GM12891 (cell line): ENCODE measurements at regions not wholly inside any gene's neighbourhood (a gene's known extent, or its start where the extent isn't known, plus 50 kb on each side); places are given as distances from the start of the nearest gene placed in this dataset.

ENCODE experiments used
- PAX5 ChIP-seq: IDR thresholded peaks from 2 replicates; pipeline ENCODE4 v1.6.1; 2011; ENCODE audit warnings: low read length, moderate library complexity, mild to moderate bottlenecking; ENCODE audit not compliant: insufficient read depth, severe bottlenecking
- POLR2A ChIP-seq: IDR thresholded peaks from 2 replicates; pipeline ENCODE4 v1.6.1; 2011; ENCODE audit warnings: low read depth, low read length, control low read depth
- POLR2AphosphoS5 ChIP-seq: IDR thresholded peaks from 2 replicates; pipeline ENCODE4 v1.6.1; 2011; ENCODE audit warnings: low read depth, low read length, control low read depth
- POU2F2 ChIP-seq: IDR thresholded peaks from 2 replicates; pipeline ENCODE4 v1.6.1; 2011; ENCODE audit warnings: low read depth, mild to moderate bottlenecking, control low read depth, low read length, moderate library complexity
- SPI1 ChIP-seq: IDR thresholded peaks from 2 replicates; pipeline ENCODE4 v1.6.1; 2011; ENCODE audit warnings: low read depth, low read length, control low read depth
- TAF1 ChIP-seq: IDR thresholded peaks from 2 replicates; pipeline ENCODE4 v1.6.1; 2011; ENCODE audit warnings: low read depth, low read length, control low read depth

GRCh38 chr4:164312671-164313070 lies 441.3 kb upstream of the SMIM31 start:
- TF ChIP-seq POLR2A: no peak
- no peak for TF ChIP-seq POLR2AphosphoS5
- TF ChIP-seq SPI1: no peak
- no peak for TF ChIP-seq TAF1
- no peak for TF ChIP-seq PAX5
- TF ChIP-seq POU2F2: no peak
